HCT116 (cell line): ENCODE measurements at regions not wholly inside any gene's neighbourhood (a gene's known extent, or its start where the extent isn't known, plus 50 kb on each side); places are given as distances from the start of the nearest gene placed in this dataset.

Source experiments
- ATAC-seq: fragments of 200-7000 bp; cut with Tn5 transposase; 2 replicates; pipeline ENCODE4 v1.9.1; 2020; ENCODE audit warnings: mild to moderate bottlenecking, moderate library complexity
- BruUV-seq: library from RNA; stranded (reverse); fragments of 400-500 nt; replicated peaks from 2 replicates; lab custom pipeline; 2021; lab: Mats Ljungman, UMichigan
- CTCF ChIA-PET: fragments of 300-600 bp; sonication (Branson Sonifier 250); formaldehyde crosslinking; loops from one replicate; lab custom pipeline; 2021; ENCODE audit warnings: antibody characterized with exemption; lab: Charles Lee
- POLR2A ChIA-PET: fragments of 300-600, 350-600 bp; sonication (Branson Sonifier 250); formaldehyde crosslinking; loops from one replicate; lab custom pipeline; 2021; ENCODE audit warnings: antibody characterized with exemption; lab: Charles Lee
- RAD21 ChIA-PET, 2 experiments: fragments of 300-600 bp; sonication (Branson Sonifier 250); formaldehyde crosslinking; loops; one replicate each; lab custom pipeline; 2023; ENCODE audit warnings: low total read pairs in 2 of 2; ENCODE audit not compliant: uncharacterized antibody in 2 of 2, unreplicated experiment in 2 of 2, low non-redundant PET in 1 of 2; lab: Charles Lee
- DNase-seq: peaks from one replicate; pipeline ENCODE4 v3.0.0-alpha.2; 2010; ENCODE audit warnings: low read depth, low spot score
- H2AFZ ChIP-seq: fragments of 200-600 bp; shearing (Covaris generic), sonication (generic); 2 replicates; pipeline ENCODE4 v1.6.1; 2017; ENCODE audit warnings: low read depth, mixed run types, mixed read lengths, antibody characterized with exemption, low read length; ENCODE audit not compliant: poor library complexity, severe bottlenecking
- H3K27ac ChIP-seq: 2 replicates; pipeline ENCODE4 v1.5.1; 2012; ENCODE audit warnings: low read depth, low read length
- H3K27me3 ChIP-seq: fragments of 200-600 bp; sonication (generic); 2 replicates; pipeline ENCODE4 v1.6.1; 2016; ENCODE audit warnings: mixed run types, low read length, mixed read lengths; ENCODE audit not compliant: insufficient read depth
- H3K36me3 ChIP-seq, 2 experiments: fragments of 200-500 bp in 1 of 2; fragments of 200-600 bp in 1 of 2; sonication (Bioruptor generic) in 1 of 2; sonication (generic) in 1 of 2; 2 replicates each; pipeline versions ENCODE4 v1.5.1 to v1.6.1; 2014 to 2016; ENCODE audit warnings: low read length in 2 of 2, inconsistent platforms in 1 of 2, mixed read lengths in 1 of 2, mixed run types in 1 of 2; ENCODE audit not compliant: insufficient read depth in 2 of 2, control insufficient read depth in 1 of 2
- H3K4me1 ChIP-seq, 2 experiments: fragments of 200-600 bp in 1 of 2; sonication (generic) in 1 of 2; 2 replicates each; pipeline versions ENCODE4 v1.5.1 to v1.6.1; 2012 to 2017; ENCODE audit warnings: low read length in 2 of 2, inconsistent platforms in 1 of 2, mild to moderate bottlenecking in 1 of 2, mixed read lengths in 1 of 2, mixed run types in 1 of 2, moderate library complexity in 1 of 2; ENCODE audit not compliant: insufficient read depth in 2 of 2, control insufficient read depth in 1 of 2
- H3K4me2 ChIP-seq: fragments of 200-600 bp; sonication (generic); 2 replicates; pipeline ENCODE4 v1.6.1; 2017; ENCODE audit warnings: mixed run types, low read length, mixed read lengths
- H3K4me3 ChIP-seq, 2 experiments: fragments of 200-600 bp in 1 of 2; sonication (generic) in 1 of 2; replicated peaks in 1 of 2; 2 replicates each; pipeline ENCODE4 v1.5.1; 2011 to 2016; ENCODE audit warnings: low read length in 2 of 2, control low read depth in 1 of 2, low read depth in 1 of 2, mild to moderate bottlenecking in 1 of 2, mixed read lengths in 1 of 2, mixed run types in 1 of 2
- H3K79me2 ChIP-seq: fragments of 200-600 bp; sonication (generic); 2 replicates; pipeline ENCODE4 v1.6.1; 2017; ENCODE audit warnings: mild to moderate bottlenecking, mixed run types, low read length, moderate library complexity, mixed read lengths; ENCODE audit not compliant: insufficient read depth
- H3K9ac ChIP-seq: fragments of 200-600 bp; sonication (generic); 2 replicates; pipeline ENCODE4 v1.6.1; 2016; ENCODE audit warnings: low read length, mixed read lengths
- H3K9me2 ChIP-seq: fragments of 200-600 bp; sonication (generic), shearing (Covaris generic); 2 replicates; pipeline ENCODE4 v1.6.1; 2017; ENCODE audit warnings: mixed run types, mild to moderate bottlenecking, moderate library complexity; ENCODE audit not compliant: insufficient read depth
- H3K9me3 ChIP-seq, 2 experiments: fragments of 200-500 bp in 1 of 2; fragments of 200-600 bp in 1 of 2; sonication (Bioruptor generic) in 1 of 2; sonication (generic) in 1 of 2; 2 replicates each; pipeline ENCODE4 v1.6.1; 2014 to 2017; ENCODE audit warnings: low read length in 2 of 2, mixed read lengths in 2 of 2, inconsistent platforms in 1 of 2, low read depth in 1 of 2, mild to moderate bottlenecking in 1 of 2, mixed run types in 1 of 2, moderate library complexity in 1 of 2; ENCODE audit not compliant: control insufficient read depth in 1 of 2, insufficient read depth in 1 of 2
- H4K20me1 ChIP-seq: fragments of 200-600 bp; sonication (generic), shearing (Covaris generic); 2 replicates; pipeline ENCODE4 v1.6.1; 2017; ENCODE audit warnings: mixed run types, mild to moderate bottlenecking, moderate library complexity; ENCODE audit not compliant: insufficient read depth
- CBX3 ChIP-seq: IDR thresholded peaks from 2 replicates; pipeline ENCODE4 v1.6.1; 2012; ENCODE audit warnings: low read depth
- ELF1 ChIP-seq: IDR thresholded peaks from 2 replicates; pipeline ENCODE4 v1.6.1; 2012; ENCODE audit warnings: low read depth, borderline replicate concordance
- EZH2 ChIP-seq: fragments of 200-600 bp; sonication (generic); IDR thresholded peaks from 2 replicates; pipeline ENCODE4 v1.6.1; 2017; ENCODE audit warnings: antibody characterized with exemption, mixed run types
- EZH2phosphoT487 ChIP-seq: fragments of 200-600 bp; IDR thresholded peaks from 2 replicates; pipeline ENCODE4 v1.6.1; 2018; ENCODE audit warnings: antibody characterized with exemption, borderline replicate concordance
- JUND ChIP-seq: IDR thresholded peaks from 2 replicates; pipeline ENCODE4 v1.6.1; 2012
- MAX ChIP-seq: IDR thresholded peaks from 2 replicates; pipeline ENCODE4 v1.6.1; 2012
- POLR2A ChIP-seq: IDR thresholded peaks from 2 replicates; pipeline ENCODE4 v1.7.0; 2011; ENCODE audit warnings: borderline replicate concordance; ENCODE audit not compliant: insufficient read depth, insufficient read length; ENCODE audit errors: extremely low read depth
- POLR2AphosphoS5 ChIP-seq: IDR thresholded peaks from 2 replicates; pipeline ENCODE4 v1.6.1; 2011; ENCODE audit warnings: mild to moderate bottlenecking, low read depth, low read length, moderate library complexity
- REST ChIP-seq: IDR thresholded peaks from 2 replicates; pipeline ENCODE4 v1.6.1; 2012; ENCODE audit warnings: low read depth
- SIN3A ChIP-seq: IDR thresholded peaks from 2 replicates; pipeline ENCODE4 v1.6.1; 2012; ENCODE audit warnings: low read depth
- SP1 ChIP-seq: IDR thresholded peaks from 2 replicates; pipeline ENCODE4 v1.6.1; 2012; ENCODE audit warnings: low read depth
- SRF ChIP-seq: IDR thresholded peaks from 2 replicates; pipeline ENCODE4 v1.6.1; 2012; ENCODE audit warnings: low read depth
- TCF7L2 ChIP-seq: IDR thresholded peaks from 2 replicates; pipeline ENCODE4 v1.7.0; 2011; ENCODE audit warnings: borderline replicate concordance, inconsistent platforms; ENCODE audit not compliant: insufficient read depth, insufficient read length; ENCODE audit errors: extremely low read depth
- ZBTB33 ChIP-seq: IDR thresholded peaks from 2 replicates; pipeline ENCODE4 v1.6.1; 2011; ENCODE audit warnings: mild to moderate bottlenecking, low read length, moderate library complexity; ENCODE audit not compliant: insufficient replicate concordance; ENCODE audit errors: extremely low read depth
- ZFX ChIP-seq: fragments of 450-650 bp; IDR thresholded peaks from 2 replicates; pipeline ENCODE4 v1.6.1; 2017
- ZNF274 ChIP-seq: fragments of 200-500 bp; sonication (Bioruptor generic); IDR thresholded peaks from 2 replicates; pipeline ENCODE4 v1.6.1; 2014; ENCODE audit warnings: mild to moderate bottlenecking, low read depth, low read length, inconsistent platforms
- intact Hi-C: fragments of 100-400 bp; cut with micrococcal nuclease; formaldehyde crosslinking; loops from 2 replicates; pipeline ENCODE4 v1.10.0; 2022

GRCh38 chr3:193057616-193058015 is 140.0 kb upstream of the MB21D2 start:
- H3K9me2 ChIP-seq = no peaks in the 10 kb centered on the region
- ChIA-PET CTCF (no interaction called here), POLR2A (no interaction called here), RAD21 (no interaction called here)
- no peaks in the 10 kb centered on the region for H3K36me3 ChIP-seq
- H3K27me3 ChIP-seq = peaks cover 49% of the 10 kb centered on the region
- no peak overlapping the region for H3K9ac ChIP-seq
- no peak overlapping the region for H2AFZ ChIP-seq
- H4K20me1 ChIP-seq = no peaks in the 10 kb centered on the region
- H3K9me3 ChIP-seq = no peaks in the 10 kb centered on the region
- H3K4me1 ChIP-seq = no peaks in the 10 kb centered on the region
- no peak for DNase-seq
- no TSS peak for BruUV-seq
- no peak for ATAC-seq
- no peak for TF ChIP-seq MAX
- TF ChIP-seq EZH2 = no peak
- TF ChIP-seq ZBTB33 = no peak
- no peak for TF ChIP-seq SRF
- no peak for TF ChIP-seq POLR2AphosphoS5
- TF ChIP-seq ZFX = no peak
- no peak for TF ChIP-seq JUND
- no peak for TF ChIP-seq ELF1
- no peak for TF ChIP-seq SIN3A
- no peak for TF ChIP-seq CBX3
- TF ChIP-seq POLR2A = no peak
- no peak for TF ChIP-seq TCF7L2
- no peak for TF ChIP-seq SP1
- TF ChIP-seq ZNF274 = no peak
- no peak for TF ChIP-seq EZH2phosphoT487
- TF ChIP-seq REST = no peak
- H3K79me2 ChIP-seq = no peaks in the 10 kb centered on the region
- H3K4me2 ChIP-seq = no peak overlapping the region
- H3K4me3 ChIP-seq = no peak overlapping the region
- no peak overlapping the region for H3K27ac ChIP-seq
- intact Hi-C loops = no loop called here
